ENCODE measurements at regions not wholly inside any gene's neighbourhood (a gene's known extent, or its start where the extent isn't known, plus 50 kb on each side); places are given as distances from the start of the nearest gene placed in this dataset.

DNA sequence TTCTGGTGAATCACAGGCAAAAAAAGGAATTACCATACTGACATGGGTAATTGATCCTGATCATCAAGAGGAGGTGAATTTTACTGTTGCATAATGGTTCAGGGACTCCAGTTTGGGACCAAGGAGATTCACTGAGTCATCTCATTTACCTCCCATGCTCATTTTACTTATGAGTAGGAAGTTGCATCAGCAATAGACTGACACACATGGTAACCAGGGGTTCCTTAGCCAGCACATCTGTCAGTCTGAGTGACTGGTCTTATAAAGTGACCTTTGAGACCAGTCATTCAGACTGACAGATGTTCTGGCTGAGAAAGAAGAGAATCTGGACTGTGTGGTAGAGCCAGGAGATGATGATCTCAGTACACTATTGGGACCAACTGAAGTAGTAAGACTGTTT, 384.6 kb upstream of the CD180 start:
- H3K36me3 ChIP-seq: no peaks in the 10 kb centered on the region
- H3K4me1 ChIP-seq: no peaks in the 10 kb centered on the region
- TF ChIP-seq, protein P1, sequence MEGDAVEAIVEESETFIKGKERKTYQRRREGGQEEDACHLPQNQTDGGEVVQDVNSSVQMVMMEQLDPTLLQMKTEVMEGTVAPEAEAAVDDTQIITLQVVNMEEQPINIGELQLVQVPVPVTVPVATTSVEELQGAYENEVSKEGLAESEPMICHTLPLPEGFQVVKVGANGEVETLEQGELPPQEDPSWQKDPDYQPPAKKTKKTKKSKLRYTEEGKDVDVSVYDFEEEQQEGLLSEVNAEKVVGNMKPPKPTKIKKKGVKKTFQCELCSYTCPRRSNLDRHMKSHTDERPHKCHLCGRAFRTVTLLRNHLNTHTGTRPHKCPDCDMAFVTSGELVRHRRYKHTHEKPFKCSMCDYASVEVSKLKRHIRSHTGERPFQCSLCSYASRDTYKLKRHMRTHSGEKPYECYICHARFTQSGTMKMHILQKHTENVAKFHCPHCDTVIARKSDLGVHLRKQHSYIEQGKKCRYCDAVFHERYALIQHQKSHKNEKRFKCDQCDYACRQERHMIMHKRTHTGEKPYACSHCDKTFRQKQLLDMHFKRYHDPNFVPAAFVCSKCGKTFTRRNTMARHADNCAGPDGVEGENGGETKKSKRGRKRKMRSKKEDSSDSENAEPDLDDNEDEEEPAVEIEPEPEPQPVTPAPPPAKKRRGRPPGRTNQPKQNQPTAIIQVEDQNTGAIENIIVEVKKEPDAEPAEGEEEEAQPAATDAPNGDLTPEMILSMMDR (IDR thresholded peaks at IDR 0.05): no peak
- no peak for TF ChIP-seq POLR2A (IDR thresholded peaks at IDR 0.05)
- no peak for DNase-seq
- no peak overlapping the region for H3K27ac ChIP-seq
- H3K4me3 ChIP-seq (replicated peaks in 1 of 3): no peak overlapping the region
- intact Hi-C loops (cut with DNase I): no loop called here
- no peaks in the 10 kb centered on the region for H3K9me3 ChIP-seq
- no peaks in the 10 kb centered on the region for H3K27me3 ChIP-seq

DNA sequence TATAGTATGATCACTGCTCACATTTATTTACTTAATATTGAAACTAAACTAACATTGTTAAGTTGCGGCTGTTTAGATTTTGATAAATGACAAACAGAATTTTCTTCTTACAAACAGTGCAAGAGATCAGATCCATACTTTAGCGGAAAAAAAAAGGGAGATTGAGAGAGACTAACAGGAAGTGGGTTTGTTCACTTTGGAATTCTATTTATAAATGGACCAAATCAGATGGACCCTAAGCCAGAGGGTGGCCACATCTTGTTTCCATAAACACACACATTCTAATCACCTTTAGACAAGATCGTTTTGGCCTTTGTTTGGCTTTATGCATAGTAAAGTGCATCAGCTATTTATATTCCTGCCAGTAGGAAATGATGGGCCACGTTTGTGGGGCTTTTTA, 381.4 kb upstream of the CD180 start:
- no peaks in the 10 kb centered on the region for H3K27me3 ChIP-seq
- WGBS, 2 donors: 64 to 66% methylated on average over 4 of the region's 4 CpGs
- H3K4me1 ChIP-seq: no peaks in the 10 kb centered on the region
- H3K9me3 ChIP-seq: no peaks in the 10 kb centered on the region
- no peak for TF ChIP-seq POLR2A (IDR thresholded peaks at IDR 0.05)
- TF ChIP-seq, protein P1 (IDR thresholded peaks at IDR 0.05): no peak
- no peaks in the 10 kb centered on the region for H3K36me3 ChIP-seq
- no peak overlapping the region for H3K27ac ChIP-seq
- H3K4me3 ChIP-seq (replicated peaks in 1 of 3): no peak overlapping the region
- DNase-seq: no peak
- intact Hi-C loops (cut with DNase I): no loop called here

GRCh38 chr5:67577424-67577823, 380.8 kb upstream of the CD180 start:
- H3K36me3 ChIP-seq: no peaks in the 10 kb centered on the region
- TF ChIP-seq POLR2A (IDR thresholded peaks at IDR 0.05): no peak
- TF ChIP-seq, protein P1 (IDR thresholded peaks at IDR 0.05): no peak
- no peaks in the 10 kb centered on the region for H3K9me3 ChIP-seq
- intact Hi-C loops (cut with DNase I): no loop called here
- H3K27me3 ChIP-seq: no peaks in the 10 kb centered on the region
- no peak overlapping the region for H3K4me3 ChIP-seq (replicated peaks in 1 of 3)
- DNase-seq: no peak
- H3K27ac ChIP-seq: no peak overlapping the region
- H3K4me1 ChIP-seq: no peaks in the 10 kb centered on the region

DNA sequence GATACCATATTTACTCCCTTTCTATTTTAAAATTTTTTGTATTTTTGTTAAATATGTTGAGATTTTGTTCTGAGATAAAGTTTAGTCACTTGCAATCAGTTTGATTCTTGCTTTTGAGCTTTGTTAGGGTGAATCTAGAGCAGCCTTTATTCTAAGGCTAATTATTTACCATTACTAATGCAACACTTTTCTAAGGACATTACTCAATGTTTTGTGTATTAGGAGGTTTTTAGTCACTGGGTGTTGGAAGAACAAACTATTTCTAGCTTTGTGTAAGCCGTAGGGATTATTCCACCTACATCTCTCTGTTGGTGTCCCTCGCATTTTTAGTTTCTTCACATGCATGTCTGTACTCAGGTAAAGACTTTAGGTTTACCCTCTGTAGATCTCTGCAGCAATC, 379.5 kb upstream of the CD180 start:
- 93 to 99% methylated on average over 2 of the region's 2 CpGs for WGBS, 2 donors
- Histone ChIP-seq H3K36me3 (no peaks in the 10 kb centered on the region), H3K4me3 (replicated peaks in 1 of 3) (no peak overlapping the region), H3K27ac (no peak overlapping the region), H3K4me1 (no peaks in the 10 kb centered on the region), H3K9me3 (no peaks in the 10 kb centered on the region), H3K27me3 (no peaks in the 10 kb centered on the region)
- TF ChIP-seq, protein P1 (IDR thresholded peaks at IDR 0.05): no peak
- TF ChIP-seq POLR2A (IDR thresholded peaks at IDR 0.05): no peak
- no peak for DNase-seq
- intact Hi-C loops (cut with DNase I): no loop called here

DNA sequence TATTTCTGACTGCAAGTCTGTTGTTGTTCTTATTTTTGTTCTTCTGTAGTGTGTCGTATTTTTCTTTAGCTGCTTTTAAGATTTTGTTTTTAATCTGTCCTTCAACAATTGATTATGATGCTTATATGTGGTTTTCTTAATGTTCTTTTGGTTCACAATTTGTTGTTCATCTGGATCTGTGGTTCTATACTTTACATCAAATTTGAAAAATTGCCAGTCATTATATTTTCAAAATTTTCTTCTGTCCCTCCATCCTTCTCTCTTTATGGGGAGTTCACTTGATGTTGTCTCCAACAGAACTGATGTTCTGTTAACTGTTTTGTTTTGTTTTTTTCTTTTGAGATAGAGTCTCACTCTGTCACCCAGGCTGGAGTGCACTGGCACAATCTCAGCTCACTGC, 378.5 kb upstream of the CD180 start:
- Histone ChIP-seq H3K36me3 (no peaks in the 10 kb centered on the region), H3K27me3 (no peaks in the 10 kb centered on the region), H3K4me1 (no peaks in the 10 kb centered on the region), H3K4me3 (replicated peaks in 1 of 3) (no peak overlapping the region), H3K27ac (no peak overlapping the region), H3K9me3 (no peaks in the 10 kb centered on the region)
- TF ChIP-seq POLR2A (IDR thresholded peaks at IDR 0.05): no peak
- TF ChIP-seq, protein P1 (IDR thresholded peaks at IDR 0.05): no peak
- intact Hi-C loops (cut with DNase I): no loop called here
- no peak for DNase-seq
- whole genome bisulfite sequencing, 2 donors: 94 to 100% methylated on average over 1 of the region's 1 CpG
